Activated CD4-positive, alpha-beta T cell treated with anti-CD3 and anti-CD28 coated beads, Interleukin-10, Interleukin-2, amounts not matched to agents 100 ng/mL and 50 ng/mL, durations not matched to agents 16 hours and 8 hours (primary cell): ENCODE measurements at regions not wholly inside any gene's neighbourhood (a gene's known extent, or its start where the extent isn't known, plus 50 kb on each side); places are given as distances from the start of the nearest gene placed in this dataset.

Experiments used
- DNase-seq: peaks from one replicate; pipeline ENCODE4 v3.0.0-alpha.2; 2020

GRCh38 chr1:10848109-10848684, 51.8 kb upstream of the CASZ1 start:
- DNase-seq: no peak

GRCh38 chr1:10850026-10850425, 53.6 kb upstream of the CASZ1 start:
- no peak for DNase-seq

- DNase-seq: no peak
Measured at GRCh38 chr1:10851024-10852013, 54.9 kb upstream of the CASZ1 start.

- DNase-seq: no peak
Measured at GRCh38 chr1:10852018-10852417, 55.6 kb upstream of the CASZ1 start.

- DNase-seq: no peak
Measured at GRCh38 chr1:10852486-10852885, 56.0 kb upstream of the CASZ1 start.

GRCh38 chr1:10852998-10853520, 56.6 kb upstream of the CASZ1 start:
- no peak for DNase-seq

- no peak for DNase-seq
Measured at GRCh38 chr1:10853701-10854100, 57.3 kb upstream of the CASZ1 start.

- no peak for DNase-seq
Measured at GRCh38 chr1:10854856-10855459, 58.5 kb upstream of the CASZ1 start.

- no peak for DNase-seq
Measured at GRCh38 chr1:10856176-10856683, 59.8 kb upstream of the CASZ1 start.

GRCh38 chr1:10856863-10857598, 60.6 kb upstream of the CASZ1 start:
- DNase-seq: no peak

GRCh38 chr1:10857687-10858086, 61.2 kb upstream of the CASZ1 start:
- DNase-seq: no peak

- no peak for DNase-seq
Measured at GRCh38 chr1:10860218-10860617, 63.8 kb upstream of the CASZ1 start.

GRCh38 chr1:10860682-10861081, 64.2 kb upstream of the CASZ1 start:
- no peak for DNase-seq

GRCh38 chr1:10861822-10862221, 65.4 kb upstream of the CASZ1 start:
- DNase-seq: no peak

GRCh38 chr1:10862743-10863335, 66.4 kb upstream of the CASZ1 start:
- no peak for DNase-seq

GRCh38 chr1:10863886-10864285, 67.4 kb upstream of the CASZ1 start:
- no peak for DNase-seq

GRCh38 chr1:10864776-10865175, 68.3 kb upstream of the CASZ1 start:
- DNase-seq: no peak

- no peak for DNase-seq
Measured at GRCh38 chr1:10865518-10866320, 69.3 kb upstream of the CASZ1 start.

GRCh38 chr1:10866321-10867093, 70.1 kb upstream of the CASZ1 start:
- DNase-seq: no peak

- peak; percentile 60 for DNase-seq
Measured at GRCh38 chr1:10867138-10867721, 70.8 kb upstream of the CASZ1 start.
